Stimulated activated CD4-positive, alpha-beta T cell treated with anti-CD3 and anti-CD28 coated beads, Interleukin-2, amount 100 ng/mL, for 48 hours (primary cell): ENCODE measurements at regions not wholly inside any gene's neighbourhood (a gene's known extent, or its start where the extent isn't known, plus 50 kb on each side); places are given as distances from the start of the nearest gene placed in this dataset.

Experiments
- DNase-seq, 2 donors: peaks; one replicate each; pipeline ENCODE4 v3.0.0-alpha.2; 2020

- no peak for DNase-seq
Measured at GRCh38 chr6:43915208-43915869, 145.3 kb downstream of the VEGFA start.

- no peak for DNase-seq
Measured at GRCh38 chr6:43914272-43915147, 144.5 kb downstream of the VEGFA start.

GRCh38 chr6:43913375-43914271 lies 143.6 kb downstream of the VEGFA start:
- no peak for DNase-seq

- DNase-seq: no peak
Measured at GRCh38 chr6:43912598-43913371, 142.8 kb downstream of the VEGFA start.

GRCh38 chr6:43912116-43912577 lies 142.1 kb downstream of the VEGFA start:
- no peak for DNase-seq

GRCh38 chr6:43911354-43912115 lies 141.5 kb downstream of the VEGFA start:
- no peak for DNase-seq

- no peak for DNase-seq
Measured at GRCh38 chr6:43910638-43911353, 140.8 kb downstream of the VEGFA start.

- DNase-seq: no peak
Measured at GRCh38 chr6:43910149-43910637, 140.2 kb downstream of the VEGFA start.

- no peak for DNase-seq
Measured at GRCh38 chr6:43909474-43910148, 139.6 kb downstream of the VEGFA start.

- DNase-seq: no peak
Measured at GRCh38 chr6:43907789-43908472, 137.9 kb downstream of the VEGFA start.

- no peak for DNase-seq
Measured at GRCh38 chr6:43907312-43907711, 137.3 kb downstream of the VEGFA start.

GRCh38 chr6:43904311-43905123 lies 134.5 kb downstream of the VEGFA start:
- DNase-seq: no peak

GRCh38 chr6:43903739-43904290 lies 133.8 kb downstream of the VEGFA start:
- DNase-seq: no peak

GRCh38 chr6:43901733-43902230 lies 131.8 kb downstream of the VEGFA start:
- no peak for DNase-seq

- no peak for DNase-seq
Measured at GRCh38 chr6:43900916-43901732, 131.1 kb downstream of the VEGFA start.

- no peak for DNase-seq
Measured at GRCh38 chr6:43900560-43900915, 130.5 kb downstream of the VEGFA start.

- no peak for DNase-seq
Measured at GRCh38 chr6:43899830-43900229, 129.8 kb downstream of the VEGFA start.
